ENCODE measurements at regions not wholly inside any gene's neighbourhood (a gene's known extent, or its start where the extent isn't known, plus 50 kb on each side); places are given as distances from the start of the nearest gene placed in this dataset.

DNA sequence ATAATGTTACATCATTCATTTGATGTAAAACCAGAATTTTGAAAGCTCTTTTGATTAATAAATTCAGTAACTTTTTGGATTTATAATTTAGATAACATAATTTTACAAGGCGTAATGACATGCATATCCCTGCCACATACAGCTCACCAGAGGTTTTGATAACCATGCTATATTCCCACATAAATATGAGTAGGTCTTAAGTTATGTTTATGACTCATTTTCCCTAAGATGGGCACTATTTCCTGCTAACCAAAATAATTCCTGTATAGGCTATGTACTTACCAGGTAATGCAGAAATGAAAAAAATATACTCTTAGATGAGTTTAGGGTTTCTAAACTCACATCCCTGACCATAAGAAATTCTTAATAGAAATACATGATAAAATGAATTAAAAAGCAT is 93.9 kb upstream of the EDIL3 start:
- H2BK15ac ChIP-seq (ENCODE audit: low read depth, low read length) = no peak overlapping the region
- no peaks in the 10 kb centered on the region for H3K23me2 ChIP-seq (ENCODE audit: insufficient read length, low read depth, low read length, poor library complexity, severe bottlenecking)
- H3K4ac ChIP-seq (ENCODE audit: low read depth, low read length) = no peak overlapping the region
- H4K91ac ChIP-seq (ENCODE audit: insufficient read length, low read depth, low read length) = no peak overlapping the region
- no peaks in the 10 kb centered on the region for H3K27me3 ChIP-seq (ENCODE audit: insufficient read depth, low read length)
- peaks cover 60 to 70% of the 10 kb centered on the region in 2 experiments for H3K4me1 Mint-ChIP-seq
- peaks cover 5 to 7% of the 10 kb centered on the region in 2 experiments; a peak in 2 of 5 replicates for H3K9me3 Mint-ChIP-seq
- no peak overlapping the region for H3T11ph ChIP-seq (ENCODE audit: low read length)
- H2BK20ac ChIP-seq (ENCODE audit: low read depth, low read length, poor library complexity, severe bottlenecking) = no peak overlapping the region
- no peak for DNase-seq
- H3K56ac ChIP-seq (ENCODE audit: insufficient read length, low read depth, low read length) = no peak overlapping the region
- H3K4me2 ChIP-seq (ENCODE audit: insufficient read depth, insufficient read length, low read length) = no peak overlapping the region
- H3K9ac ChIP-seq (ENCODE audit: extremely low read depth, insufficient read length, low read length) = no peak overlapping the region
- H3K36me3 Mint-ChIP-seq (ENCODE audit: insufficient read depth in 1 of 3, low read depth in 3 of 3) = peaks cover 4 to 17% (median 6%) of the 10 kb centered on the region in 3 experiments; a peak in 5 of 7 replicates
- H2AK5ac ChIP-seq (ENCODE audit: insufficient read length, low read length) = no peak overlapping the region
- no peak overlapping the region for H4K8ac ChIP-seq (replicated peaks; ENCODE audit: insufficient read length, low read depth, low read length)
- H4K20me1 ChIP-seq (ENCODE audit: control insufficient read depth, insufficient read depth, insufficient read length) = no peaks in the 10 kb centered on the region
- no peak overlapping the region for H3K27ac Mint-ChIP-seq
- H3K79me1 ChIP-seq (ENCODE audit: insufficient read depth, low read depth, low read length, poor library complexity, severe bottlenecking) = no peaks in the 10 kb centered on the region
- WGBS (ENCODE audit: extremely low coverage, insufficient read length, low lambda C conversion rate) = no CpG with 5 or more reads among the region's 1 CpG
- no peaks in the 10 kb centered on the region for H3K9me3 ChIP-seq (ENCODE audit: control insufficient read depth, low read depth, low read length)
- no peak overlapping the region for H2BK12ac ChIP-seq (ENCODE audit: insufficient read length, low read depth, low read length)
- H2BK5ac ChIP-seq (ENCODE audit: insufficient read length, low read length) = no peak overlapping the region
- H3K4me1 ChIP-seq (ENCODE audit: insufficient read depth, low read length) = peaks cover 6% of the 10 kb centered on the region
- H3K23ac ChIP-seq (ENCODE audit: insufficient read length, low read depth, low read length) = no peak overlapping the region
- H2AFZ ChIP-seq (ENCODE audit: low read length) = no peak overlapping the region
- no peak overlapping the region for H3K14ac ChIP-seq (ENCODE audit: insufficient read depth, low read length)
- H3K4me3 Mint-ChIP-seq = no peak overlapping the region
- no peak overlapping the region for H3K27ac ChIP-seq (ENCODE audit: insufficient read length, low read depth, low read length)
- H3K27me3 Mint-ChIP-seq (ENCODE audit: low read depth) = no peaks in the 10 kb centered on the region
- no peak overlapping the region for H2BK120ac ChIP-seq (ENCODE audit: low read depth, low read length, poor library complexity, severe bottlenecking)
- no peak overlapping the region for H4K5ac ChIP-seq (ENCODE audit: insufficient read length, low read depth, low read length)
- no peaks in the 10 kb centered on the region for H3K79me2 ChIP-seq (ENCODE audit: insufficient read depth, low read length)
- TF ChIP-seq, protein P1, sequence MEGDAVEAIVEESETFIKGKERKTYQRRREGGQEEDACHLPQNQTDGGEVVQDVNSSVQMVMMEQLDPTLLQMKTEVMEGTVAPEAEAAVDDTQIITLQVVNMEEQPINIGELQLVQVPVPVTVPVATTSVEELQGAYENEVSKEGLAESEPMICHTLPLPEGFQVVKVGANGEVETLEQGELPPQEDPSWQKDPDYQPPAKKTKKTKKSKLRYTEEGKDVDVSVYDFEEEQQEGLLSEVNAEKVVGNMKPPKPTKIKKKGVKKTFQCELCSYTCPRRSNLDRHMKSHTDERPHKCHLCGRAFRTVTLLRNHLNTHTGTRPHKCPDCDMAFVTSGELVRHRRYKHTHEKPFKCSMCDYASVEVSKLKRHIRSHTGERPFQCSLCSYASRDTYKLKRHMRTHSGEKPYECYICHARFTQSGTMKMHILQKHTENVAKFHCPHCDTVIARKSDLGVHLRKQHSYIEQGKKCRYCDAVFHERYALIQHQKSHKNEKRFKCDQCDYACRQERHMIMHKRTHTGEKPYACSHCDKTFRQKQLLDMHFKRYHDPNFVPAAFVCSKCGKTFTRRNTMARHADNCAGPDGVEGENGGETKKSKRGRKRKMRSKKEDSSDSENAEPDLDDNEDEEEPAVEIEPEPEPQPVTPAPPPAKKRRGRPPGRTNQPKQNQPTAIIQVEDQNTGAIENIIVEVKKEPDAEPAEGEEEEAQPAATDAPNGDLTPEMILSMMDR (conservative IDR thresholded peaks at IDR 0.05) = no peak
- H3K18ac ChIP-seq (ENCODE audit: insufficient read length, low read depth, low read length) = no peak overlapping the region
